CMK (cell line): ENCODE measurements at regions not wholly inside any gene's neighbourhood (a gene's known extent, or its start where the extent isn't known, plus 50 kb on each side); places are given as distances from the start of the nearest gene placed in this dataset.

Source experiments
- DNase-seq: peaks from one replicate; pipeline ENCODE4 v3.0.0-alpha.2; 2010; ENCODE audit warnings: low read depth

DNA sequence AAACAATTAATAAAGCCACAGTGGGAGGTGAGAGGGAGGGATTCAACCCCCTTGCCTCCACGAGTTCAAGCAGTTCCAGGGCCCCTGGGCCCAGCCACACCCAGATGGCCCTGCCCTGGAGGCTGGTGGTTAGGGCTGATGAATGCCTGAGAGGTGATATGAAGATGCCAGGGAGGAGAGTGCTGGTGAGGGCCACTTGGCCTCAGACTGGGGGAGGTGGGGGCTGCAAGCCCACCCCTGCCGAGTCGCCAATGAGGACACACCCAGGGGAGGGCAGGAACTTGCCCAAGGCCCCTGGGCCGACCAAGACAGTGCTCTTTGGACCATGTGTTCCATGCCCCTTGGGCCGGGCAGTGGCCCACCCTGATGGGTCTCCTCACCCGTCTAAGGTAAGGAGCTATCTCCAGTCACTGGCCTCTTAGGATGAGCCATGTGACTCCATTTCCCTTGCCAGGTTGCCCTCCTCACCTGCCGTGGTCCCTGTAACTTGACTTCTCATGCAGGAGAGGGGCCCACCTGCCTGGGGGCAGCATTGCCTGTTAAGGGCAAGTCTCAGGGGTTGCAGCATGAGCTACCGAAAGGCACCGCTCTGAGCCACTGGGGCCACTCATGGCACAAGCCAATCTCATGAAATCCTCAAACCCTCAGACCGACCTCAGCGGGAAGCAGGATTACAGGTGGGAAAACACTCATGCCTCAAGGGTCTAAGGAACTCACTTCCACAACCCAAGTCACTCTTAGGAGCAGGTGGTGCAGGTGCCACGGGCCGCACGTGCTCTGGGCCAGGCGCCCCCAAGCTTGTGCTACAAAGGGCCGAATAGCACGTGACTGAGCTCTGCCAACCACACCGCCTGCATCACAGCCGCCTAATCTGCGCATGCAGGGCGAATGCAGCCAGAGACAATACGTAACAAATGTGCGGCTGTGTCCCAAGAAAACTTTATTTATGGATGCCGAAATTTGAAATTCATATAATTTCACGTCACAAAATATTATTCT, 147.4 kb upstream of the MLN start:
- DNase-seq: no peak

DNA sequence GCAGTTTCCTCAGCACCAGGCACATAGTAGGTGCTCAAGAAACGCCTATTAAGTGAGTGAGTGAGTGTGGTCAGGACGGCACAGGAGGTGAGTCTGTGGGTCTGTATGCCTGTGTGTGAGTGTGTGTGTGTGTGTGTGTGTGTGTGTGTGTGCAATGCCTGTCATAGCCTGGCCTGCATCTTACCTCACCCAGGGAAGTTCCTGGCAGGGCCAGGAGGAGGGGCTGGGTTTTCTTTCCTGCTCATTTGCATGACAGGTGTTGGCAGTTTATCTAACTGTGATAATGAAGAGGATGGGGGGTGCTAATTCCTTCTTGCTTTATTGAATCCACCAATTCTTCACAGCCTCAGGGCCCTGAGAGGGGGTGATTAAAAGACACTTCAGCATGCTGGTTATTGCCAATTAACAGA, 146.7 kb upstream of the MLN start:
- DNase-seq: no peak

DNA sequence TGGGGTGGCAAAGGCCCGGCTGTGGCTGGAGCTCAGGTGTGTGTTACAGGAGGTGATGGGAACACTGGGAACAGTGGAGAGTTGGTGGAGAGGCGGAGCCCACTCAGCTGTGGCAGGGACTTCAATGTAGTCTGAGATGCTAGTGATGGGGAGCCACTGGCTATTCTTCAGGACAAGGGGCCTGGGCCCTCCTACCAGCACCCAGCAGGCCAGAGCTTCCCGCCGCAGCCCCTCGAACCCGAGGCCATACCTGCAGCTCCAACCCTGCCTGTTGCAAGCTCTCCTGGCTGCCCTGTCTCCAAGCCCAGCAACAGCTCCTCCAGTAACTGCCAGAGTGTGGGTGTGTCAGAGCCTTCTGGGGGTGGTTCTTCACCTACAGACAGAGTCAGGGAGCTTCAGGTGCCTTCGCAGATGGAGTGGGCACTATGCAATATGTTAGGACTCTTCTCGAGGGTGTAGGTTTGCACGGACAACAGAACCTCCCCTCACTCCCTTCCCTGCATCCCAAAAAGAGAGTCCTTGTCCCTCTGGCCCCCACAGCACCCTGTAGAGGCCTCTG, 146.2 kb upstream of the MLN start:
- DNase-seq: no peak

DNA sequence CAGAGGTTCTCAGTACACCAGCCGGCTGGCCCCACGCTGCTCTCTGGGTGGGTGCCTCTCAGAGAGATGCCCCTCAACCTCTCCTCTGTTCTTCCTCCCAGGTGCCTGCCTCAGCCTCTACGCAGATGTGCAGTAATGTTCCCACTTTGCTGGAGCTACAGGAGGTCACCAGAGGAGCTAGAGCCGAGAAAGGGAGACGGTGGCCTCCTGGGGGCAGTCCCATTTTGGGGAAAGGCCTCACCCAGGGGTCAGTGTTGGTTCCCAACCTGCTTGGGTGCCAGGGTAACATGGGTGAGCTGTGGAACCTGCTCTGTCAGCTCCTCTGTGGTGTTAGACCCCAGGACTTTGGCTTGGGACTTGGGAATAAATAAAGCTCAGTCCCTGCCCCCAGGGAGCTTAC, 145.3 kb upstream of the MLN start:
- DNase-seq: no peak

DNA sequence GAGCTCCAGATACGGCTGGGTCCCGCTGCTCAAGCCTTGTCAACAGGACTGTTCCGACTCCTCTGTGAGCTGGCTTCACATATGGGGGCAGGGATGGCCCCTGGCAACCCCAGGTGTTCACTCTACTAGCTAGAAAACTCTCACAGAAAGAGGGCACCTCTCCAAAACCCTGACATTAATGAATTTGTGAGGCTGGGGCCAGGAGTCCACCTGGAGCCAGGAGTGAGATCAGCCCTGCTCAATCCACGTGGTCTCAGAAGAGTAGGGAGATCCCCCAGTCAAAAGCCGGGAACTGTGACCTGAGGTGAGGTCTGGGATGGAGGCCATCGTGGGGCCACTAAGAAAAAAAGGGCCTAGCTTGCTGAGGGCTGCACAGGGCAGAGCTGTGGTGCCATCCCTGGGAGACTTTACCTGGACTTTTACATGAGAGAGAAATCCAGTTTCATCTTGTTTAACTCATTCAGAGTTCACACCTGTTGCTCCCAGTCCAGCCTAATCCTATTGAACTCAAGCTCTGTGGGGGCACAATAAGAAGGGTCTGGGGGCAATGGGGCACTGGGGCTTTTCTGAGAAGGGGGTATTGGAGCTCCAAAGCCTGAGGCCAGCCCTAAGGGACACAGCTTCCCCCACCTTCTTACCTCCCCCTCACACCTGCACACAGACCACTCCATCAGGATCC, 144.3 kb upstream of the MLN start:
- DNase-seq: no peak

DNA sequence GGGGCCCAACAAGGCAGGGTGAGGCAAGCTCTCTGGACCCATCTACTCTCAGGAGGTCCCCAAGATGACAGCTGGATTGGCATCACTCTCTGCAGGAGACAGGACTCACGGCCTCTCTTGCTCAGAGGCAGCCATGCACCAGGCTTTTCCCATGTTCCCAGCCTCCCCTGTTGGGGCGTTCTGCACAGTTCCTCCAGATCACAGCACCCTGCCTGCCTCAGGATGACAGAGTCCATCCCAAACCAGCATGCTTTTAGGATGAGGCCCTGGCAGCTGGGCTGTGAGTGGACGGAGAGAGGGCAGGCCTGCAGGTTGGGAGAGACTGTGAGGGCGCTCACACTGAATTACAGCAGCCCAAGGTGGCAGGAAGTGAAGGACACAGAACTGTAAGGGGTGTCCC, 143.2 kb upstream of the MLN start:
- DNase-seq: no peak

DNA sequence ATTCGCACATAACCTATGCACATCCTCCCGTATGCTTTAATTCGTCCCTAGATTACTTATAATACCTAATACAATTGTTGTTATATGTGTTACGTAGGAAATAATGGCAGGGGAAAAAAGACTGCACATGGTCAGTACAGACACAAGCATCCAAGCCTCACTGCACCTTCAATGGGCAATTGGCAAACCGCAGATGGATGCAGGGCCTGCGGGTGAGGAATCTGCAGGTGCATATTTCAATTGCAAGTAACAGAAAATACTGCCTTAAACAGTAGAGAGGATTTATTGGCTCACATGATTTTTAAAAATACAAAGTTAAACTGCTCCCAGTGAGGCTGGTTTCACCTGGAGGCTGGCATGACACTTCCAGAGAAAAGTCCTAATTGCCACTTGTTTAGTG, 142.1 kb upstream of the MLN start:
- no peak for DNase-seq

DNA sequence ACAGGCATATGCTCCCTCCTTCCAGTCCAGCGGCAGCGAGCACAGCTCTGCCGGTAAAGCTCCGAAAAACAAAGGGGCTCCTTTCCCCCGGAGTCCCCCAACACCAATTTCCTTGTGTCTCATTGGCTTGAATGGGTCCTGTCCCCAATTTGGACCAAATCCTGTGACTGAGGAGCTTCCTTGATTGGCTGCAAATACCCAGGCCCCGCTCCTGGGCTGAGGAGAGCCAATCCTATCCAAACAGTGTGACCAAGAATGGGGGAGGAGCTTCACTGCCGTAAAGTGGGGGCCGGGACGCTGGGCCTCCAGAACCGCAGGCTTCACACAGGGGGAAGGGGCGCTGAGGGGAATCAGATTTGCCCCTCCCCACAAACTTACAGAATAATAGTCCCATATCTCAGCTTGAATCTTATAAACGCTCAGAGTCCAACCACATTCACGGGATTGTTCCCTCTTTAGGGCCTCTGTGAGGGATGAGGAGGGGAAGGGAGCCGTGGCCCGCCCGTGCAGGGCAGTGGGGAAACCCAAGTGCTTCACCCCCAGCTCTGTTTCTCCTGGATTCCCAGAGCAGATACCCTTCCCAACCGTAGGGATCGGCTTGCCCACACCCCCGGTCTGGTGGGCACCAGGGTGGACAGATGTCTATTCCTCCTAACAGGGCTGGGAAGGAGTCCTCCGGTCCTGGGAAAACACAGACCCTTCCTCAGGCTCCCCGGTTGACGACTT, 141.0 kb upstream of the MLN start:
- DNase-seq: no peak

DNA sequence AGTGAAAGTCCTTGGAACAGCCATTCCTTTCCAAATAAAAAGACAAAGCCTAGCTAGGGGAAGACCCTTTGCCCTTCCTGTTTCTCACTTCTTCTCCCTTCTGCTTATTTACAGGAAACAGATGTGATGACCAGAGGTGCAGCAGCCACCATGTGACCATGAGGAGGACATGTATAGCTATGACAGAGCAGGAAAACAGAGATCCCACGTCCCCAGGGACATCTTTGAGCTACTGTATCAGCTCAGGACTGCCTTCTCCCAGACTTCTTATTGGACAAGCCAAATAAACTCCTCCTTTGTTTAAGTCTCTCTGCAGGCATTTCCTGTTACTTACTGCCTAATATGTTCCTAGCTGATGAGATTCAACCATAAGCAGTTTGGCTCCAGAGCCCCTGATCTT, 133.1 kb upstream of the MLN start:
- no peak for DNase-seq

DNA sequence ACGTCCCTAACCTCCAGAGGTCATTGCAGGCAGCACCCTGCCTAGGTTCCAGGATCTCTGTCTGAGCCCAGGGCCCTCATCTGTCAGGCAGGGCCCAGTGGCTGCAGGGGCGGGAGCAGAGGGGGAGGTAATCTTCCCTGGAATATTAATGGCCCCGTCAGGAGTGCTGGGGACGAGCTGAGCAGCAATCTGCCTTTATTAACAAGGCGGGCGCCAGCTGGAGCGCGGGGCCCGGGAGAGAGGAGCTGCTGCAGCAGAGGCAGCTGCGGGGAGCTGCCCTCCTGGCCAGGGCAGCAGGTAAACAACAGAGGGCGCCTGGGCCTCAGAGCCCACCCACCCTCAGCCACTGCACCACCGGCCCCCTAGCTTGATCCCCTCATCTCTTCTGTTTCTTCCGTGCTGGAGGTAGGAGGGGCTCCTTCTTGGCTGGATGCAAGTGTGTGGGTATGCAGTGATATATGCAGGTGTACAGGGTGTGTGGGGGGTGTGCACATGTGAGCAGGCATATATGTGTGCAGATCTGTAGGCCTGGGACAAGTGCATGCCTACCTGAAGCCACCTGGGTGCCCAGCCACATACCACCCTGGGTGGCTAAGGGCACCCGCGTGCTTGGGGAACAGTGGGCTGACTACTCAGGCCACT, 131.8 kb upstream of the MLN start:
- no peak for DNase-seq

DNA sequence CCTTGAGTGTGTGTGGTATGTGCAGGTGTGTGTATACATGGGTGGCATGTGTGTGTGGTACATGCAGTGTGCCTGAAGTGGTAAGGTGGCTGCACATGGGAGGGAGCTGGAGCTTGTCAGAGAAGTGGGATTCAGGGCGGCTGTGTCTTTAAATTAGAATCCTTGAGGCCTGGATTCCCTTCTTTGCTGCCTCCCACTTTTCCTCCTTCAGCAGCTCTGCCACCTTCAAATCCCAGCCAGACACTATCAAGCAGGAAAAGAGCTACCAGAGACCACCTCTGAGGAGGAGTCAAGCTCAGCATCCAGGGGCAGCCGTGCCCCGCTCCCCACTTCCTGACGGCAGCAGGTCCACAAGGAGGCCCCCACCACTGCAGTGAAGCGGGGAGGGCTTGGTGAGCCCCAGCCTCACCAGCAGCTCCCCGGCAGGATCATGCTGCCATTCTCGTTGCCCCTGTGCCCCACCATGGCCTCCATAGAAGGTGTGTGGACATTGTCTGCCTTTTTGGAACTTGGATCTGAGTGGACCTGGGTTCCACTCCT, 131.0 kb upstream of the MLN start:
- no peak for DNase-seq

DNA sequence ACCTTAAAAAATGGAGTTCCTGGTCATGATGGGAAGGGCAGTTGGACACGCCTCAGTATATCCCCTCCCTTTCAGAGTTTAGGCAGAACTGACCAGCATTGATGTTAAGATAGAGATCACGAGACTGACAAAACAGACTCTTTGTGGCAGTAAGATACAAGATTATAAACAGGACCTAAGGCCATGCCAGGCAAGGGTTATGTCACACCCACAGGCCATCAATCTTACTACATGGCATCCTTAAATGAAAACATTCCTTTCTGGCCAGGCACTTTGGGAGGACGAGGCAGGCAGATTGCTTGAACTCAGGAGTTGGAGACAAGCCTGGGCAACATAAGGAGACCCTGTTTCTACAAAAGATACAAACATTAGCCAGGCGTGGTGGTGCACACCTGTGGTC, 129.3 kb upstream of the MLN start:
- no peak for DNase-seq

DNA sequence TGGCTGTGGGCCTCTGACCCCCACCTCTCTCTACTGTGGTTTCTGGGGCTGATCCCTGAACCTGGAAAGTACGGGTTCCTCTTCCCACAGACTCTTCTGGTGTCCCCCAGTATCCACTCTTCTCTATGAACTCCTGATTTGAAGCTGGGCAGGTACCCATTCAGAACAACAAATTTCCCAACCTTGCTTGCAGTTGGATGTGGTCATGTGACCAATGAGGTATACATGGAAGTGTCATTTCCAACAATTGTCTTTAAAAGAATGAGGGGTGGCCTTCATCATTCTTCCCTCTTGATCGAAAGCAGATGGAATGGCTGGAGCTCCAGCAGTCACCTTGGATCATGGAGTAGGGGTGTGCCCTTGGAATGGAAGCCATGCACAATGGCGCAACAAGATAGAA, 128.0 kb upstream of the MLN start:
- no peak for DNase-seq

DNA sequence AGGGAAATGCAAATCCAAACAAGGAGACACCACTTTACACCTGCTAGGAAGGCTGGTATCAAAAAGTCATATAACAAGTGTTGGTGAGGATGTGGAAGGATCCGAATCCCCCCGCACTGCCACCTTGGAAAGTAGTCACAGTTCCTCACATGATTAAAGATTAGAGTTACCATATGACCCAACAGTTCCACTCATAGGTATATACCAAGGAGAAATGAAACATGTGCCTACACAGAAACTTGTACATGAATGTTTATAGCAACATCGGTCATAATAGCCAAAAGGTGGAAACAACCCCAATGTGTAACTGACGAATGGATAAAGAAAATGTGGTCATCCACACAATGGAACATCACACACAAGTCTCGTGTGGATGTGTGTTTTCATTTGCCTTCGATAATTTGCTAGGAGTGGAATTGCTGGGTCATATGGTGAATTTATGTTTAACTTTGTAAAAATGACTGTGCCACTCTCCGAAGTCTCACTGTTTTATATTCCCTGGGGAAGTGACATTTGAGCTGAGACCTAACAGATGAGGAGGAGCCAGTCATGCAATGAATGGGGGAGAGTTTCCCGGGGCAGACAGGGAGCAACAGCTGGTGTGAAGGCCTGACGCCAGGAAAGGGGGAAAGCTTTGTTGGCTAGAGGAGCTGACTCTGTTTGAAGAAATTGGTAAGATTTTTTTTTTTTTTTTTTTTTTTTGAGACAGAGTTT, 125.9 kb upstream of the MLN start:
- DNase-seq: no peak

DNA sequence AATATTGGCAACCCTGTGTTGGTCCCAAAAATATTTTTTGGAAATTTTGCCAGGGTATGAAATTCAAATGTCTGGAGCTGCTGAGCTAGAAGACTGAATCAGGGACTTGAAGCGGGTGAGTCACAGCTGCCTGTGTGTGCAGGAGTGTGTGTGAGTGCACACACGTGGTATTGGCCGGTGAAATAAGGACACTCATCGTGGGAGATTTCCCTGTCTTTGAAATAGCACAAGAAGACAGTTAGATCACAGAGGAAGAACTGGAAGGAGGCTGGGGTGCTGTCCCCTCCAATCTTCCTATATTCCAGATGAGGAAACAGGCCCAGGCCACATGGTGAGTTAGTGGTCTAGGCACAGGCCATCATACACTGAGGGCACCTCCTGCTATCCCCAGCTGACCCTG, 123.8 kb upstream of the MLN start:
- DNase-seq: no peak

DNA sequence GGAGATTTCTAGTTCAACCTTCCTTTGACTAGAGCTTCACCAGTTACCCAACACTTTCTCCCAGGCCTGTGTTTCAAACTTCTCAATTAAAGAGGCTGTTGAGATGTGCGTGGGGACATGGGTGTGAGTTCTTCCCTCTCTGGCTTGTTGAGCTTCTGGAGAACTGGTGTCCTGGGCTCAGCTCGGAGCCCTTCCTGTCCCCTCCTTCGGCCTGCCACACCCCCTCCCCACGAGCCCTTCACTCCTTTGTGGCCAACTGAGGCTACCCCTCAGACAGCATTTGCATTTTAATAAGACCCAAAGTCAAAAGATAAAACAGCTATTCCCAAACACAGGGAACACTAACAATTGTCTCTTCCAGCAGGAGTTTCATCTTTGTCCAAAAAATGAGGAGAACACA, 123.3 kb upstream of the MLN start:
- DNase-seq: no peak

DNA sequence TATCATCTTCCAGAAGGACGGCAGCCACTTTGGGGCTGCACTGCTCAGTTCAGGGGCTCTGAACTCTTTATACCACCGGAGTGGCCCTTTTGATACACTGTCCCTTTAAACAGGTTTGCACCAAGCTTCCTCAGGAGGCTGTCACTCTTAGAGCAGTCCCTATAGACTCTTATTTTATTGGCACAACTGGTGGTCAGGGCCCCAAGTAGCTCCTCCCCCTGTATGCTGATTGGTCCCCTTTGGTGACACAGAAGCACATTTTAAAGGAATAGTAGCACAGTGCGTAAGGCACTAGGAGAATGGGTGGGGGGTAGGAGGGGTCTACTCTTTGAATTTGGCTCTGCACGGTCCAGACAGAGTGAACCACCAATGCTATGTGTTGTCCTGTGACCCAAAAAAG, 122.6 kb upstream of the MLN start:
- DNase-seq: no peak

DNA sequence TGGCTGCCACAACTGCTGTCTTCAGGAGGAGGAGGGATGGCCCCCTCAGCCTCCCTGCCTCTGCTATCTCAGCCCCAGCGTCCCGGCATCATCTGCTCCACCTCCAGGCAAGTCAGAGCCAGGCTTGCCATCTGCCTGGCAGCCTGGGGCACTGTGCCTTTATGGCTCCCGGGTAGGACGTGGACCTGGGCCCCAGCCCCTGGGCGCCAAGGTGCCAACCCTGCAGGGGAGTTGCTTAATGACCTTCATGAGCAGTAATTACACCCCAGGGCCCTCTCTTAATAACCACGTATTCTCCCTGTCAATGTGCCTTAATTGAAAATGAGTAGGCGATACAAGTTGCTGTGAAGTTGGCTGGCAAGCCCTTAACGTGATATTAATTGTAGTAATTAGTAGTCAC, 122.1 kb upstream of the MLN start:
- DNase-seq: no peak

DNA sequence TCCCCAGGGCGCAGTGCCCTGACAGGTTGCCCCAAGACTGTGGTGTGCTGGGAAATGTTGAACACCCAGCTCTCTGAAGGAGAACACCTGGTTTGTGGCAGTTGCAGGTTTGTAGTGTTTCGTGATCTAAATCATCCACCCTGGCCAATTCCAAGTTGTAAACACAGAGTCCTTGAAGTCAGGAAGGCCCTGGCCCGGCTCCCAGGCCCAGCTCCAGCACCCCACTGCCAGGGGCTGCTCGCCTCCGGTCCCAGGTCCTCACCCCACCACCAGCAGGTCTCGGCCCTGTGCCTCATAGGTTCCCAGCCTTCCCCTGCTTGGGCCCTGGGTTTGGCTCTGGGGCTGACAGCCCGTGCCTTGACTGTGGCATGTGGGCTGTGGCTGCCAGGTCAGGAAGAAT, 121.4 kb upstream of the MLN start:
- DNase-seq: no peak

DNA sequence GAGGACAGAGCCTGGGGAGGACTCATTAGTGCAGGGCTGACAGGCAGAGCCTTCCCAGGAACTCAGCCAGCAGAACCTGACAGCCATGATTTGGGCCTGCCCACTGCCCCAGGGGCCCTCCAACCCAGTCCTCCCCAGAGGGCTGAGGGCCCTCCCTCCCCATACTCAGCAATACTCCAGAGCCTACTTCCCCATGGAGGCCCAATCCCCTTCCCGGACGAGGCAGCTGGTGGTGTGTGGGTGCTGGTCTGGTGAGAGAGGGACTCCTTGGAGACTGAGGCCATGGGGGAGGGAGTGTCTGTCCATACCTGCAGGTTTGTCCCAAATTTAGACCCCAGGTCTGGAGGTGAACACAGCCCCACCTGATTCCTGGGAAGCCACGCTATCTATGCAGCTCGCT, 120.9 kb upstream of the MLN start:
- DNase-seq: no peak

DNA sequence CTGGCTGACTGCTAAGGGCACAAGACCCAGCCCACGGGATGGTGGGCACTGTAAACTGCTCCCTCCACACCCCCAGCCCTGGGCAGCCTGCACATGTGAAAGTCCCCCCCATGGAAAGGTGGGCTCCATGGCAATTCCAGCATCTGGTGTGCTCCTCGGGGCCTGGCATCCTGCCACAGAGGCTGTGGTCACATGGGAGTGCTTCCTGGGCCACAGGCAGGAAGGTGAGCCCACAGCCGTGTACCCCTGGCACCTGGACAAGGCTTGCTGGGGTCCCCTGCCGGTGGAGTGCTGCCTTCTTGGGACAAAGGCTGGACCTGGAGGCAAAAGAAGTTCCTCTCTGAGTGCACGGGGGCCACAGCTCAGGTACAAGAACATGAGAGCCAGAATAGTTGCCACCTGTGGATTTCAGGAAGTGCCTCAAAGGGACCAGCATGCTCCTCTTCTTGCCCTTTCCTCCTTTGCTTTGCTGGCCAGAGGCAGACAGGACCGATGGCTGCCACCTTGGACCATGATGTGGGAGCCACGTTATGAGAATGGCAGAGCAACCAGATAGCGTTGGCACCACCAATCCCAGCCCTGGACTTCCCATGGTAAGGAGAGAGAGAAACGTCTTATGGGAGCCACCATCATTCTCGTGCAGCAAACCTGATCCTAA, 120.2 kb upstream of the MLN start:
- no peak for DNase-seq
